C4-2B (cell line): ENCODE measurements at regions not wholly inside any gene's neighbourhood (a gene's known extent, or its start where the extent isn't known, plus 50 kb on each side); places are given as distances from the start of the nearest gene placed in this dataset.

Source experiments
- CTCF ChIP-seq: fragments of 450-650 bp; conservative IDR thresholded peaks from 2 replicates; pipeline ENCODE4 v1.5.1; 2017; ENCODE audit warnings: mild to moderate bottlenecking
- ZFX ChIP-seq: fragments of 450-650 bp; IDR thresholded peaks from 2 replicates; pipeline ENCODE4 v1.6.1; 2017

GRCh38 chr2:17083902-17084301 lies 418.3 kb upstream of the CYRIA start:
- TF ChIP-seq CTCF, result no peak
- TF ChIP-seq ZFX, result no peak
